DMS 273 (cell line): ENCODE measurements at regions not wholly inside any gene's neighbourhood (a gene's known extent, or its start where the extent isn't known, plus 50 kb on each side); places are given as distances from the start of the nearest gene placed in this dataset.
"Not testable (repeated sequence)": the region's sequence is repeated elsewhere in the genome, so short reads cannot be mapped to it uniquely, and the experiment has no call there.

ENCODE experiments used
- DNase-seq: peaks from one replicate; lab custom pipeline; 2025; ENCODE audit not compliant: unreplicated experiment; lab: John Stamatoyannopoulos, UW

DNA sequence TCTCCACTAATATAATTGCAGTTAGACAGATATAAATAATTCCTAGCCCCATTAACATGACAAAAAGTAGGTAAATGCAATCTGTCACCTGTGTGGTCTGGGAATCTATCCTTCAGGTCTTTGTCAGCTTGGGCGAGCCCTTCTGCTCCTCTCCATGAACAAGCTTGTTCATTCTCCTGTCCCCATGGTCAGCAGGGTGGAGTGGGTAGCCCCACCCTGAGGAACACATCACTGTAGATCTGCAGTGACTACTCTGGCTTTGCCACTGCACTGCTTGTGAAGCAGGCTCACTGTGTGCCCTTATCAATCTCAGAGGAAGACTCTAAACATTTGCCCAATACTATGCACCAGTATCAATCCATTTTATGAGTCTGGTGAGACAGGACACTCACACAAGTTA is 279.0 kb downstream of the MATN1 start:
- DNase-seq = no peak

GRCh38 chr1:30438274-30438673 is 285.1 kb downstream of the MATN1 start:
- DNase-seq = not testable (repeated sequence)

DNA sequence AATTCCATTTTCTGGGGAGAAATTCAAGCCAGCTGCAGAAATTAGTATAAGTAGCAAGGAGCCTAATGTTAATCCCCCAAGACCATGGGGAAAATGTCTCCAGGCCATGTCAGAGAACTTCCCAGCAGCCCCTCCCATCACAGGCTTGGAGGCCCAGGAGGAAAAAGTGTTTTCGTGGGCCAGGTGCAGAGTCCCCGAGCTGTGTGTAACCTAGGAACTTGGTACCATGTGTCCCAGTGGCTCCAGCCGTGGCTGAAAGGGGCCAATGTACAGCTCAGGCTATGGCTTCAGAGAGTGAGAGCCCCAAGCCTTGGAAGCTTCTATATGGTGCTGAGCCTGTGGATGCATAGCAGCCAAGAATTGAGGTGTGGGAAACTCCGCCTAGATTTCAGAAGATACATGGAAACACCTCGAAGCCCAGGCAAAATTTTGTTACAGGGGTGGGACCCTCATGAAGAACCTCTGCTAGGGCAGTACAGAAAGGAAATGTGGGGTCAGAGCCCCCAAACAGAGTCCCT is 286.3 kb downstream of the MATN1 start:
- DNase-seq = no peak

- DNase-seq = no peak
Measured at GRCh38 chr1:30427545-30427944, 295.8 kb downstream of the MATN1 start.

- no peak for DNase-seq
Measured at GRCh38 chr1:30425046-30425445, 298.3 kb downstream of the MATN1 start.

- no peak for DNase-seq
Measured at GRCh38 chr1:30423570-30423969, 299.8 kb downstream of the MATN1 start.

DNA sequence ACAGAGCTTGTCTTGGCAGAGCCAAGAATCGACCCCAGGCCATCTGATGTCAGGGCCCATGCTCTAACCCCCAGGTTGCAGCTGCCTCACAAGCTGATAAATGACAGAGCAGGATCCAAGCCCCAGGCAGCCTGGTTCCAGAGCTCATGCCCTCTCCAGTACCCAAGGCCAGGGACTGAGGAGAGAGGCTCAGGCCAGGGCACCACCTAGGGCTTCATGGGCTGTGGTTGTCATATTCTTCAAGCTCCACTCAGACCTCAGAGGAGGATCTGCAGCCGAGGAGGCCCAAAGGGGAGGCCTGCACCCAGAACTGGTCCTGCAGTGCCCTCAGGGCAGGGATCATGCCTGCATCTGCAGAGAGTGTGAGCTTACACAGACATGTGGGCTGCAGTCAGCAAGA is 301.1 kb downstream of the MATN1 start:
- DNase-seq = no peak

DNA sequence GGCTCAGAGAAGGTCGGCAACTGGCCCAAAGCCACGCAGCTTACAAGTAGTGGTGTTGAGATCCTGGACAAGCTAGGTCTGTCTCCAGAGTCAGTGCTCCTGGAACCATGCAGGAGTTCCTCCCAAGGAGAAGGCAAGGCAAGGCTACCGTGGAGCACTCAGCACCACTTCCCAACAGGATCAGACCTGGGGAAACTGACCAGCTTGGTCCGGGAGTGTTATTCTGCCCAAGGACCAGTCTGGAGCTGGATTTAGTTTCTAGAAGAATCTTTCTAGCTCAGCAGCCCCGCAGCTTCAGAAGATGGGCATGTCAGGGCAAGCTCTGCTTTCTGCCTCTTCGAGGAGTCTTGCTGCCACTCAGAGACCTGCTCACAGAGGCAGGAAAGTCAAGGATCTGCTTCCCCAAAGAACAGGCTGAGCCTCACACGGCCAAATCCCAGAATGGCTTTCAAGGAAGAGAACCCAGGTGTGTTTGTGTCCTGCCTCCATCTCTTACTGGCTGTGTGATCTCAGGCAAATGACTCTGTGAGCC is 302.8 kb downstream of the MATN1 start:
- DNase-seq = no peak

- DNase-seq = no peak
Measured at GRCh38 chr1:30419831-30420230, 303.6 kb downstream of the MATN1 start.

- DNase-seq = no peak
Measured at GRCh38 chr1:30418939-30419720, 304.3 kb downstream of the MATN1 start.

DNA sequence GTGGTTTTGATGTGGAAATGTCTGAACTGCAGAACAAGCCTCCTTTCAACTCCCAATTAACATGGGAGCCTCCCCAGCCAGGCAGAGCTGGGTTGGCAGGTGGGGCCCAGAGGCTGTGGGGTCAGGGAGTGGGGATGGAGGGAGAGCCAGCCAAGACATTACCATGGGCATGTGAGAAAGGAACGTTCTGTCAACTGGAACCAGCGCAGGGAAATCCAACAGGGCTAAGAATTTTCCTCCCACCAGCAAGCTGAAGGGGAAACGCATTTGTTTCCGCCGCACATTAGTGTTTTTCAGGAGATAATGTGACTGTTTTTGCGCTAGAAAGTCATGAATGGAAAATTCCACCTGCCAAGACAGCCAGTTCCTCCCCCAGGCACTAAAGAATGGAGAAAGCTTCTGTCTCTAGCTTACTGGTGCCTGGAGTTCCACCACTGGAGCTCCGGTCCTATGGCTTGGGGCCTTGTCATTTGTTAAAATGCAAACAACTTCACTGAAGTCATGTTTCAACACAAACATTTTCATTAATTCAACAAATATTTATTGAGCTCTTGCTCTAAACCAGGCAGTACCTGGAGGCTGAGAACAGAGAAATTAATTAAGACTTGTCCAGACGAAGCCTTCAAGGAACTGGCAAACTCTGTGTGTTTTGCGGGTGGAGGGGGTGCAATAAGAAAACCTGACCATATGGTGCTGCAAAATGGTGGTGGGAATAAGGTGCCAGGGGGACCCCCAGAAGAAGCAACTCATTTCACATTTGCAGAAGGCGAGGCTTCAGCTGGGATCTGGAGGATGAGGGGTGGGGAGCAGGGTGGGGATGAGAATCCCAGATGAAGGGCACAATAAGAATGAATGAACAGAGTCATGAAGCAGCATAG is 305.1 kb downstream of the MATN1 start:
- no peak for DNase-seq

DNA sequence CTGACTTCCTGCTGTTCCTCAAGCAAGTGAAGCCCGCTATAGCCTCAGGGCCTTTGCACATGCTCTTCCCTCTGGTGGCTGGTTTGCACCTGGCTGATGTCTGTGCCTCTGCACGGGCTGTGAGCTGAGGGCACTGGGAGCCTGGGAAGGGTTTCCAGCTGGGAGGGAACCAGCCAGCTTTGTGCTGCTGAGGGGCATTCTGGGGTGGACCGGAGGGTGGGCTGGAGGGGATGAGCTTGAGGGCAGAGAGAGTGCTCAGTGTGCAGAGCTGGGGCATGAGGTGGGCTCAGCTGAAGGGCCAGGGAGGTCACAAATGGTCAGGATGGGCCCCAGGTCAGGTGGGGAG is 305.7 kb downstream of the MATN1 start:
- DNase-seq = no peak

DNA sequence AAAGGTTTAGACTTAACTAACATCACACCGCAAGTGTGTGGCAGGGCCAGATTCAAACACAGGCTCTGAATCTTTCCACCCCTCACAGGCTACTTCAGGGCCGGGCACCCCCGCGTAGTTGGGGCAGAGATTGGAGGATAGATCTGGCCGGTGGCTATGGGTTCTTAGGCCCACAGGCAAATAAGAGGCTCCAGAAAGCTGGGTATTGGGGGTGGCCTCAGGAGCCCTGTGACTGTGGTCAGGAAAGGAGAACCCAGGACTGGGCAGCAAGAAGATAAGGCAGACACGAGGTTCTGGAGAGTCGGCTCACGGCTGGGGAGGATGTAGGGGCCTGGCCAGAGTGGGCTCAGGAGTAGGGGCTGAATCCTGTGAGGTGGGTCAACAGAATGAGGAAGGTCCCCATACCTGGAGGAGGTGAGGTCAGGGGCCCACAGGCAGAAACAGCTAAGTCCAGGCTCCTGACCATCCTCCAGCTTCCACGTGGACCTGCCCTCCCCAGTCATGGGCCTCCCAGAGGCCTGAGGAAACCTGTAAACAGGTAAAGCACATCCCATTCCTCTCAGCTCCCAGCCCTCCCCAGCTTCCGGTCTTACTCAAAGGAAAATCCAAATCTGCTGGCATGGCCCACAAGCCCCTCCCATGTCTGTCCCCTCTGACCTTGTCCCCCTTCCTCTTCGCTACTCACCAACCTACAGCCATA is 306.2 kb downstream of the MATN1 start:
- DNase-seq = no peak

- no peak for DNase-seq
Measured at GRCh38 chr1:30416221-30416820, 307.1 kb downstream of the MATN1 start.

DNA sequence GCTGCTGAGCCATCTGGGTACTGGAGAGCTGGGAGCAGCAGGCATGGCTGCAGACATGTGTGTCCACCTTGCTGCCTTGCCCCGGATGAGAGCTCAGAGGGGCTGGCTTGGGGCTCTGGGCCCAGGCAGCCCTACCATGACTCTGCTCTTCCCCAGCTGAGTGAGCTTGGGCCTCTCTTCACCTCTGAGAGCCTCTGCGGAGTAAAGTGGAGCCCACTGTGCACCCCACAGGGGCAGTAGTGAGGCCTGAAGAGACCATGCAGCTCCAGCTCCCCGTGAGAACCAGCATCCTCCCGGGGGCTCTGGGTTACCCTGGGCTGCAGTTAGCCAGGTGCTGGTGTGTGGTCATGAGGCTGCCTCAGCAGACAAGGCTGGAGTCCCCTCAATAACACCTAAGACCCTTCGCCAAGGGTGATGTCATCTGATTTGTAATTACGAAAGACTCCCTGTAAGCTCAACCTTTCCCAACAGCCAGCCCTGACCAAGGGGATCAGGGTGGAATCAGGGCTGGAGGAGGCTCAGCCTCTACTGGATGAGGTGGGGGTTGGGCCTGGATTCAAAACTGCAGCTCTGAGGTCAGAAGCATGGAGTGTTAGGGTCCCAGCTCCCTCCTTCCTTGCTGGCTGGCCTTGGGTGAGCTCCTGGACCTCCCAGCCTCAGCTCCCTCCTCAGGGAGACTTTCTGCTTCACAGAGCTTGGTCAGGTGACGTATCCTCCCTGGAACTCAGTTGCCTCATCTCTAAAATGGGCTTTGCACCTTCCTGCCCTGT is 308.0 kb downstream of the MATN1 start:
- DNase-seq = no peak

GRCh38 chr1:30414851-30415165 is 308.6 kb downstream of the MATN1 start:
- no peak for DNase-seq

DNA sequence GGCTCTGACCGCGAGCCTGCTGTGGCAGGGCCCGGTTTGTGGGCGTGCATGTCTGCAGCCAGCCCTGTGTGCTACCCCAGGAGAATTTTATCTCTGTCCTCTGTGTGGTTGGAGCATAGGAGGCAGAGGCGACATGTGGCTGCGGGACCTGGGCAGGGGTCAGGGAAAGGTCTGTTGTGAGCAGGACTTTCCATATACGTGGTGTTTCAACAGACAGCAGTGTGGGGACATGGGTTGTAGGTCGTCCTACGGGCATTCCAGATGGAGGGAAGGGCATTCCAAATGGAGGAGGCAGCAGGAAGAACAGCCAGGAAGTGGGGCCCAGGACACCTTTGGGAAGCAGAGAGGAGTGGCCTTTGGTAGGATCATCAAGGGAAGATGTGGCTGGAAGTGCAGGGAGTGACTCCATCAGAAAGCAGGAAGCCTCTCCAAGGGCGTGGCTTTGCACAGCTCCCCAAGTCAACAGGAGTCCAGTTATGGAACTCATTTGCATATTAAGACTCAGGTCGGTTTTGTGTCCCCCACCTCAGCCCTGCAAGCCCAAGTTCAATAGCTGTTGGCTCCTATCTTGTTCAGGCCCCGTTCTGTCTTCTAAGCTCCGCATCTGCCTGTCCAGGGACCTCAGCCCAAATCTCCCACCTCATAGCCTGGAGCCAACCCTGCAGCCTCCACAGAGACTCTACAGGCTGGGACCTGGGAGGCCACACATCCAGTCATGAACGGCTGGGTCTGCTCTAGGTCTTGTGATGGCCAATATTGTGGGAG is 309.1 kb downstream of the MATN1 start:
- no peak for DNase-seq

DNA sequence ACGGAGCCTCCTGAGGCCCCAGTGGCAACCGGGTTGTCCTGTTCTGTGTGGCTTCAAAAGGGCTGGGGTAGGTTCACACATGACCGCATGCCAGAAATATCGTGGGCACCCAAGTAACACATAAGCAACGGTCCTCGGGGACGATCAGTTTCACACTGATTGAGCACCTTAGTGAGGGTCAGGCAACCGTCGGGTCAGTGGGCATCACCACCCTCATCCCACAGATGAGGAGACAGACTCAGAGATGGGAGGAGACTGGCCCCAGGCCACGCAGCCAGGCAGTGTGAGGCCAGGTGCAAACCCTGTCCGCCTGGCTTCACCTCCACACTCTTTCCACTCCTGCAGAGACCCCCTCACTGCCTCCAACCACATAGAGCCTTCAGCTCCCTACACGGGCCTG is 309.8 kb downstream of the MATN1 start:
- no peak for DNase-seq

DNA sequence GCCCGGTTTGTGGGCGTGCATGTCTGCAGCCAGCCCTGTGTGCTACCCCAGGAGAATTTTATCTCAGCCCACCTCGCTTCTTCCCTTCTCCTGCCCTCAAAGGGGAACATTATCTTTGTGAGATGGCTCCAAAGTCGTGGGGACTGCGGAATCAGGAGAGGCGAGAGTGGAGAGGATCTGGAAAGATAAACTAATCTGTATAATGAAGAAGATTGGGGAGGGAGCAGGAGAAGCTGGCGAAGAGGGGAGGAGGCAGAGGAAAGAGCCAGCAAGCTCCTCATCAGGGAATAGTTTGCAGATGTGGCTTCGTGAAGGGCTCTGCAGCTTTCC is 310.3 kb downstream of the MATN1 start:
- DNase-seq = no peak
